ENCODE measurements at regions not wholly inside any gene's neighbourhood (a gene's known extent, or its start where the extent isn't known, plus 50 kb on each side); places are given as distances from the start of the nearest gene placed in this dataset.

DNA sequence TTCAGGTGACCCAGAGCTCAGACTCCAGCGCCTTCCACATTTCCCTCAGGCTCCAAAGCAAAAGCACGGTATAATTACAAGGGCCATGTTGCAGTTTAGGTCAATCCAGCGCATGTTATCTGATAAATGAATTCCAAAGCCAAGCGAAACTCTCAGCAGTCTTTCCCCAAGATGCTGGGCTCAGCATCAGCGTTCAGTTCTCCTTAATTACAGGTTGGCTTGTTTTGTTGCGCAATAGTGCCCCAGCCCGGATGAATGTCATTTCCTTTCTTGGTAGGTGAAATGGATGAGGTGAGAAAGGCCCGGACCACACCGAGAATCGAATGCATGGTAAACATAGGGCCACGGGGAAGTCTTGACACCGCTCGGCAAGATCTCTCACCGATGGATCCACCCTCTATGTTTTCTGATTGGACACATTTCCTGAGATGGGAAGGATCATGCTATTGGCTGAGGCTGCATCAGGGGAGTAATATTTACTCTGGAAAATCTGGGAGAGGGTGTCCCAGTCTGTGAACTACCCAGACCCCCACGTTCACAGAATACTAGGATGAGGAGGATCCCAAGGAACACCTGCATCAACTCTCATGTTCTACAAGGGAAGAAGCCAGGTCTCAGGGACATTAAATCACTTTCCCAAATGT, 221.2 kb upstream of the ANKRD55 start:
- no peak for DNase-seq (ENCODE audit: insufficient read length, low spot score)
- FAIRE-seq = no peak
- TF ChIP-seq POU2F2 (IDR thresholded peaks at IDR 0.05; ENCODE audit: low read depth, low read length) (no peak), POLR2A (IDR thresholded peaks at IDR 0.05; ENCODE audit: low read depth, low read length) (no peak), PAX5 (IDR thresholded peaks at IDR 0.05; ENCODE audit: insufficient read depth, low read length, severe bottlenecking) (no peak), TAF1 (IDR thresholded peaks at IDR 0.05; ENCODE audit: low read depth, low read length) (no peak), POLR2AphosphoS5 (IDR thresholded peaks at IDR 0.05; ENCODE audit: low read depth, low read length) (no peak), SPI1 (IDR thresholded peaks at IDR 0.05; ENCODE audit: low read depth, low read length) (no peak)

GRCh38 chr5:56451742-56452141, 218.6 kb upstream of the ANKRD55 start:
- FAIRE-seq (no peak), DNase-seq (ENCODE audit: insufficient read length, low spot score) (no peak)
- TF ChIP-seq POLR2AphosphoS5 (IDR thresholded peaks at IDR 0.05; ENCODE audit: low read depth, low read length) = no peak
- TF ChIP-seq SPI1 (IDR thresholded peaks at IDR 0.05; ENCODE audit: low read depth, low read length) = no peak
- no peak for TF ChIP-seq TAF1 (IDR thresholded peaks at IDR 0.05; ENCODE audit: low read depth, low read length)

DNA sequence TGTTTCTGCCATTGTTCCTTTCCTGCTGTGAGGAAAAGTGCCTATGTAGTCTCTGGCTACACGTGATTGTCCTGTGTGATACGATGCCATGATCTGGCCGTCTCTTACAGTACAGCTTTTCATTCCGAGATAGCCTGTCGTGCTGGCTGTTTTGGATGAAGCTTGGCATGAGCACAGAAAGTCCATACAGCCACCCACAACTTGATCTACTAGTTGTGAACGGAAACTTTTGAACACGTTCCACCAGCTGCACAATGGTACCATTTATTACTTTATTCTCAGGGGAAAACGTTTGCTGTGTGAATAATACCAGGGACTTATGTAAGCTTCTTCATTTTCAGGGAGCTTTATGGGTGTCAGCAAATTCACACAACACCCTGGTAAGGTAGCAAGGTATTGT, 217.6 kb upstream of the ANKRD55 start:
- FAIRE-seq (no peak), DNase-seq (ENCODE audit: insufficient read length, low spot score) (no peak)
- TF ChIP-seq POLR2AphosphoS5 (IDR thresholded peaks at IDR 0.05; ENCODE audit: low read depth, low read length) = no peak
- TF ChIP-seq TAF1 (IDR thresholded peaks at IDR 0.05; ENCODE audit: low read depth, low read length) = no peak
- no peak for TF ChIP-seq SPI1 (IDR thresholded peaks at IDR 0.05; ENCODE audit: low read depth, low read length)
- no peak for TF ChIP-seq PAX5 (IDR thresholded peaks at IDR 0.05; ENCODE audit: insufficient read depth, low read length, severe bottlenecking)
- no peak for TF ChIP-seq POU2F2 (IDR thresholded peaks at IDR 0.05; ENCODE audit: low read depth, low read length)
- TF ChIP-seq POLR2A (IDR thresholded peaks at IDR 0.05; ENCODE audit: low read depth, low read length) = no peak

- FAIRE-seq (no peak), DNase-seq (ENCODE audit: insufficient read length, low spot score) (no peak)
- TF ChIP-seq POLR2A (IDR thresholded peaks at IDR 0.05; ENCODE audit: low read depth, low read length) = no peak
- TF ChIP-seq POU2F2 (IDR thresholded peaks at IDR 0.05; ENCODE audit: low read depth, low read length) = no peak
- TF ChIP-seq SPI1 (IDR thresholded peaks at IDR 0.05; ENCODE audit: low read depth, low read length) = no peak
- TF ChIP-seq PAX5 (IDR thresholded peaks at IDR 0.05; ENCODE audit: insufficient read depth, low read length, severe bottlenecking) = no peak
- no peak for TF ChIP-seq POLR2AphosphoS5 (IDR thresholded peaks at IDR 0.05; ENCODE audit: low read depth, low read length)
- TF ChIP-seq TAF1 (IDR thresholded peaks at IDR 0.05; ENCODE audit: low read depth, low read length) = no peak
Measured at GRCh38 chr5:56449071-56449640, 216.0 kb upstream of the ANKRD55 start.

DNA sequence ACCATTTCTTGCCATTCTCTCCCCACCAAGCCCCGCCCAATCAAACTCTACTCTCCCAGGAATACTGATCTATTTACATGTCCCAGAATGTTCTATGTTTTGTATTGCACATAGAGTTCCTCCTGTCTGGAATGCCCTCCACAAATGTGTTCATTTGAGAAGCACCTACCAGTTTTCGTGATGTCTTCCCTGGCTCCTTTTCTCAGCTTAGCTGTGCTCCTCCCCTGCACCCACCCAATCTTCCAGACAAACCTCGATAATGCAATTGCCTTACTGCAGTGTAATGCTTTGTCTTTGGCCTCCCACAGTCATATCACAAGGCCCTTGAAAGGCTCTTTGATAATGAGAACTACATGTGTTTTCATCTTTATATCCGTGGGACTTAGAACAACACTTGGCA, 214.5 kb upstream of the ANKRD55 start:
- no peak for DNase-seq (ENCODE audit: insufficient read length, low spot score)
- FAIRE-seq = no peak
- TF ChIP-seq PAX5 (IDR thresholded peaks at IDR 0.05; ENCODE audit: insufficient read depth, low read length, severe bottlenecking) (no peak), TAF1 (IDR thresholded peaks at IDR 0.05; ENCODE audit: low read depth, low read length) (no peak), POU2F2 (IDR thresholded peaks at IDR 0.05; ENCODE audit: low read depth, low read length) (no peak), SPI1 (IDR thresholded peaks at IDR 0.05; ENCODE audit: low read depth, low read length) (no peak)

- TF ChIP-seq POLR2A (IDR thresholded peaks at IDR 0.05; ENCODE audit: low read depth, low read length) = no peak
- TF ChIP-seq TAF1 (IDR thresholded peaks at IDR 0.05; ENCODE audit: low read depth, low read length) = no peak
- TF ChIP-seq POLR2AphosphoS5 (IDR thresholded peaks at IDR 0.05; ENCODE audit: low read depth, low read length) = no peak
- no peak for TF ChIP-seq SPI1 (IDR thresholded peaks at IDR 0.05; ENCODE audit: low read depth, low read length)
- TF ChIP-seq PAX5 (IDR thresholded peaks at IDR 0.05; ENCODE audit: insufficient read depth, low read length, severe bottlenecking) = no peak
- TF ChIP-seq POU2F2 (IDR thresholded peaks at IDR 0.05; ENCODE audit: low read depth, low read length) = no peak
- no peak for DNase-seq (ENCODE audit: insufficient read length, low spot score)
- no peak for FAIRE-seq
Measured at GRCh38 chr5:56447232-56447631, 214.1 kb upstream of the ANKRD55 start.

GRCh38 chr5:56446728-56447127, 213.6 kb upstream of the ANKRD55 start:
- TF ChIP-seq TAF1 (IDR thresholded peaks at IDR 0.05; ENCODE audit: low read depth, low read length) (no peak), POU2F2 (IDR thresholded peaks at IDR 0.05; ENCODE audit: low read depth, low read length) (no peak), SPI1 (IDR thresholded peaks at IDR 0.05; ENCODE audit: low read depth, low read length) (no peak), POLR2AphosphoS5 (IDR thresholded peaks at IDR 0.05; ENCODE audit: low read depth, low read length) (no peak), PAX5 (IDR thresholded peaks at IDR 0.05; ENCODE audit: insufficient read depth, low read length, severe bottlenecking) (no peak), POLR2A (IDR thresholded peaks at IDR 0.05; ENCODE audit: low read depth, low read length) (no peak)
- DNase-seq (ENCODE audit: insufficient read length, low spot score) (no peak), FAIRE-seq (no peak)

GRCh38 chr5:56443826-56444225, 210.7 kb upstream of the ANKRD55 start:
- no peak for DNase-seq (ENCODE audit: insufficient read length, low spot score)
- TF ChIP-seq POLR2AphosphoS5 (IDR thresholded peaks at IDR 0.05; ENCODE audit: low read depth, low read length) (no peak), POLR2A (IDR thresholded peaks at IDR 0.05; ENCODE audit: low read depth, low read length) (no peak)
- FAIRE-seq = no peak

DNA sequence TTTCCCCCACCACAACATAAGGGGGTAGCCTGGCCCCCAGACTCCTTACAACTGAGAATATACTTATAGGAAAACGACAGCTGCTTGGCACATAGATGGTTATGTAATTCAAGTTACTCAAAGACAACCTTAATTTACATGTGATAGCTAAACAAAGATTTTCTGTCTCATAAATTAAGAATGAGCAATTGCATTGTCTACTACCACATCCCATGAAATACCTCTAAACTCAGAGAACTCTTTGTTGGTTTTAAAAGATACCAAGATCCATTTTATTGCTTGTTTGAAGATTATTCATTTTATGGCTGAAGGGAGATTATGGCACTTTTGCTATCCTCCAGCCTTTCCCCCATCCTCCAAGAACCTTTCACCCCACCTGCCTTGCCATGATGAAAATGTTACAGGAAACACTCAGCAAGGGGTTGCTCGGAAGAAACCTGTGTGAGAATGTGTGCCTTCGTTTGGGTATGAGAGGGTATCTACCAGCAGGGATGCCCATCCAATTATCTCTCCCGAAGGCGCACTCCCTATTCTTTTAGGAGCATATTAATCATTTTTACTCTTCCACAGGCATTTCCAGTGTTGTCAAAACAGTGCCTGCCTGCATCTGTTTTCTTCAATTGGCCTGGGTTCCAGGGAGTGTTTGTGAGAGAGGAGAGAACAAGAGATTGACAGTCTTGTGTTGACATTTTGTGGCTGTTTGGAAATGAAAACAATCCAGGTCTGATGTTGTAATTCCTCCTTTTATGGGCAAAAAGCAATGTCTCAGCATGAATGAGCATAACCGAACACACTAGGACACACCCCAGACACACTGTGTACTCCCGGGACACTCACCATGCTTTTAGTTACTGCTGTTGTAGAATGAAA, 208.0 kb upstream of the ANKRD55 start:
- FAIRE-seq (no peak), DNase-seq (ENCODE audit: insufficient read length, low spot score) (no peak)
- TF ChIP-seq SPI1 (IDR thresholded peaks at IDR 0.05; ENCODE audit: low read depth, low read length) (no peak), TAF1 (IDR thresholded peaks at IDR 0.05; ENCODE audit: low read depth, low read length) (no peak), POLR2A (IDR thresholded peaks at IDR 0.05; ENCODE audit: low read depth, low read length) (no peak), POLR2AphosphoS5 (IDR thresholded peaks at IDR 0.05; ENCODE audit: low read depth, low read length) (no peak), PAX5 (IDR thresholded peaks at IDR 0.05; ENCODE audit: insufficient read depth, low read length, severe bottlenecking) (no peak), POU2F2 (IDR thresholded peaks at IDR 0.05; ENCODE audit: low read depth, low read length) (no peak)

All from GM12891 (cell line).